ENCODE measurements at regions not wholly inside any gene's neighbourhood (a gene's known extent, or its start where the extent isn't known, plus 50 kb on each side); places are given as distances from the start of the nearest gene placed in this dataset.

DNA sequence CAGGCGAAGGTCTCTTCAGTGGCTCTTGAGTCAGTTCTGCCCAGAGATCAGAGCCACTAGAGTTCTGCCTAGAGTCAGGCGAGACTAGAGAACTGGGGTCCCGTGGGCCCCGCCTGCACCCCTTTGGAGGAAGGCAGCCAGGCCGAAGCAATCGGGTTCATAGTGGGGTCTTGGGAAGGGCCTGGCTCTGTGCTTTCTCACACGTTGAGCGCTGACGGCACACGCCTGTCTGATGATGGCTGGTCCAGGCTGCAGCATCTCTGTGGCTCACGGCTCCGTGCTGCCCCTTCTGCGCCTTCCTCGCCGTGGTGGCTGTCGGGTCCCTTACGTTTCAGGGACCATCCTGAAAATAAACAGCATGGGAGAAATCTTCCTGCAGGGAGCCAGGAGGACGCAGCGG, 78.3 kb upstream of the RNU6ATAC start:
- no peak overlapping the region for H3K4me3 ChIP-seq (ENCODE audit: insufficient read depth, low read depth, low read length)
- no peak overlapping the region for H2BK5ac ChIP-seq (ENCODE audit: low read depth, low read length, poor library complexity, severe bottlenecking)
- no peaks in the 10 kb centered on the region for H3K4me1 ChIP-seq (ENCODE audit: control insufficient read depth, insufficient read depth, low read length)
- no peak overlapping the region for H3K9ac ChIP-seq (ENCODE audit: low read depth, low read length)
- no peak overlapping the region for H2AK9ac ChIP-seq (replicated peaks; ENCODE audit: low read depth, low read length, poor library complexity)
- H3K27ac ChIP-seq (ENCODE audit: insufficient read depth, low read length) = no peak overlapping the region
- no peaks in the 10 kb centered on the region for H3K36me3 ChIP-seq (ENCODE audit: control insufficient read depth, insufficient read depth, low read length)
- DNase-seq (no peak), ATAC-seq (ENCODE audit: low read depth) (no peak)
- H4K20me1 ChIP-seq (ENCODE audit: insufficient read depth, low read length) = no peaks in the 10 kb centered on the region
- no peaks in the 10 kb centered on the region for H3K79me1 ChIP-seq (ENCODE audit: low read depth in 1 of 2, low read length in 2 of 2)
- H3K4ac ChIP-seq (ENCODE audit: low read depth, low read length) = no peak overlapping the region
- no peak overlapping the region for H2BK20ac ChIP-seq (ENCODE audit: low read depth, low read length)
- H4K8ac ChIP-seq (ENCODE audit: low read depth in 2 of 2, low read length in 2 of 2) = no peak overlapping the region
- no peak overlapping the region for H2AFZ ChIP-seq (replicated peaks; ENCODE audit: low read length, poor library complexity)
- peaks cover 37% of the 10 kb centered on the region for H3K27me3 ChIP-seq (ENCODE audit: control insufficient read depth, insufficient read depth, low read length)
- no peak overlapping the region for H3K18ac ChIP-seq (ENCODE audit: low read depth, low read length)
- H3K9me3 ChIP-seq (ENCODE audit: control insufficient read depth, insufficient read depth, low read length) = peaks cover 3% of the 10 kb centered on the region
- no peak overlapping the region for H3K23ac ChIP-seq (ENCODE audit: low read depth, low read length)
- no peaks in the 10 kb centered on the region for H3K9me1 ChIP-seq (ENCODE audit: insufficient read depth, low read length)
- H3K4me2 ChIP-seq (ENCODE audit: low read depth, low read length) = no peak overlapping the region
- ChIA-PET POLR2A (ENCODE audit: unreplicated experiment) (no interaction called here), CTCF (no interaction called here)
- in situ Hi-C loops (cut with MboI; ENCODE audit: low sequenced_read_pairs) = no loop called here
- H4K91ac ChIP-seq (ENCODE audit: insufficient read depth, low read depth, low read length) = no peak overlapping the region
- WGBS, 2 experiments (ENCODE audit: extremely low coverage in 2 of 2, insufficient read length in 1 of 2) = 33% methylated on average over 17 of the region's 19 CpGs; no CpG with 5 or more reads in 1 of the 2 experiments
- no TSS peak for BruUV-seq (replicated peaks)
- H2BK15ac ChIP-seq (ENCODE audit: low read depth, low read length) = no peak overlapping the region
- H3K56ac ChIP-seq (ENCODE audit: extremely low read depth, insufficient read depth, low read length) = no peak overlapping the region
- no peak overlapping the region for H2BK120ac ChIP-seq (ENCODE audit: low read depth, low read length)
- no peak overlapping the region for H2AK5ac ChIP-seq (ENCODE audit: low read depth, low read length)
- no peak overlapping the region for H3K14ac ChIP-seq (replicated peaks; ENCODE audit: low read depth, low read length)
- dilution Hi-C loops (cut with HindIII; ENCODE audit: low sequenced_read_pairs, unreplicated experiment) = no loop called here
- TF ChIP-seq CEBPB (IDR thresholded peaks at IDR 0.05; ENCODE audit: low read depth, low read length) (no peak), MXI1 (IDR thresholded peaks at IDR 0.05; ENCODE audit: borderline replicate concordance, low read depth, low read length) (no peak), NFE2L2 (IDR thresholded peaks at IDR 0.05; ENCODE audit: low read depth, low read length) (no peak), FOS (IDR thresholded peaks at IDR 0.05; ENCODE audit: low read depth, low read length) (no peak), RFX5 (IDR thresholded peaks at IDR 0.05; ENCODE audit: low read depth, low read length) (no peak), BHLHE40 (IDR thresholded peaks at IDR 0.05; ENCODE audit: low read depth, low read length) (no peak), POLR2A (IDR thresholded peaks at IDR 0.05; ENCODE audit: low read depth, low read length) (no peak)
- TF ChIP-seq, protein P1, sequence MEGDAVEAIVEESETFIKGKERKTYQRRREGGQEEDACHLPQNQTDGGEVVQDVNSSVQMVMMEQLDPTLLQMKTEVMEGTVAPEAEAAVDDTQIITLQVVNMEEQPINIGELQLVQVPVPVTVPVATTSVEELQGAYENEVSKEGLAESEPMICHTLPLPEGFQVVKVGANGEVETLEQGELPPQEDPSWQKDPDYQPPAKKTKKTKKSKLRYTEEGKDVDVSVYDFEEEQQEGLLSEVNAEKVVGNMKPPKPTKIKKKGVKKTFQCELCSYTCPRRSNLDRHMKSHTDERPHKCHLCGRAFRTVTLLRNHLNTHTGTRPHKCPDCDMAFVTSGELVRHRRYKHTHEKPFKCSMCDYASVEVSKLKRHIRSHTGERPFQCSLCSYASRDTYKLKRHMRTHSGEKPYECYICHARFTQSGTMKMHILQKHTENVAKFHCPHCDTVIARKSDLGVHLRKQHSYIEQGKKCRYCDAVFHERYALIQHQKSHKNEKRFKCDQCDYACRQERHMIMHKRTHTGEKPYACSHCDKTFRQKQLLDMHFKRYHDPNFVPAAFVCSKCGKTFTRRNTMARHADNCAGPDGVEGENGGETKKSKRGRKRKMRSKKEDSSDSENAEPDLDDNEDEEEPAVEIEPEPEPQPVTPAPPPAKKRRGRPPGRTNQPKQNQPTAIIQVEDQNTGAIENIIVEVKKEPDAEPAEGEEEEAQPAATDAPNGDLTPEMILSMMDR (conservative IDR thresholded peaks at IDR 0.05; ENCODE audit: low read depth, low read length) = no peak
- H4K5ac ChIP-seq (ENCODE audit: low read depth, low read length) = no peak overlapping the region
- intact Hi-C loops (cut with micrococcal nuclease) = no loop called here
